HEK293 (cell line): ENCODE measurements at regions not wholly inside any gene's neighbourhood (a gene's known extent, or its start where the extent isn't known, plus 50 kb on each side); places are given as distances from the start of the nearest gene placed in this dataset.

Experiments
- HOXA7 ChIP-seq: sonication (generic); formaldehyde crosslinking; IDR thresholded peaks from 2 replicates; pipeline ENCODE4 v1.8.1; 2022; ENCODE audit warnings: missing genetic modification reagents, borderline replicate concordance
- ZNF202 ChIP-seq: fragments of 450-650 bp; formaldehyde crosslinking; IDR thresholded peaks from 2 replicates; pipeline ENCODE4 v1.5.1; 2016; ENCODE audit warnings: missing biosample characterization, missing genetic modification characterization, borderline replicate concordance
- ZNF391 ChIP-seq: fragments of 450-650 bp; formaldehyde crosslinking; IDR thresholded peaks from 2 replicates; pipeline ENCODE4 v1.5.1; 2016; ENCODE audit warnings: low read depth, missing biosample characterization, missing genetic modification characterization, borderline replicate concordance
- ZNF76 ChIP-seq: fragments of 450-650 bp; formaldehyde crosslinking; IDR thresholded peaks from 2 replicates; pipeline ENCODE4; 2016; ENCODE audit warnings: low read depth, missing biosample characterization, missing genetic modification characterization, borderline replicate concordance
- TF ChIP-seq, protein P1 (sequence below): fragments of 450-650 bp; formaldehyde crosslinking; IDR thresholded peaks from 2 replicates; pipeline ENCODE4 v1.5.1; 2016; ENCODE audit warnings: missing biosample characterization, missing genetic modification characterization

DNA sequence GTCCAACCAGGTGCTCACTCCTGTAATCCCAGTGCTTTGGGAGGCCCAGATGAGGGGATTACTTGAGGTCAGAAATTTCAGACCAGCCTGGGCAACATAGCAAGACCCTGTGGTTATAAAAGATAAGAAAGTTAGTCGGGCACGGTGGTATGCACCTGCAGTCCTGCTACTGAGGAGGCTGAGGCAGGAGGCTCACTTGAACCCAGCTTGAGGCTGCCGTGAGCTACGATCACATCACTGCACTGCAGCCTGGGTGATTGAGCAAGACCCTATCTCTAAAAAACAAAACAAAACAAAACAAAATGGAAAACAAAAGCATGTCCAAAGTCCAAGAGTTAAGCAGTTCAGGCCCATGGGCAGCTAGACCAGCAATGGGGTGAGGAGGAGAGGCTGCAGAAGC is 143.2 kb downstream of the IRX5 start:
- no peak for TF ChIP-seq ZNF202 (tag by site-specific recombination)
- TF ChIP-seq HOXA7 (CRISPR knock-in tag): no peak
- TF ChIP-seq ZNF391 (tag by site-specific recombination): no peak
- TF ChIP-seq, protein P1, sequence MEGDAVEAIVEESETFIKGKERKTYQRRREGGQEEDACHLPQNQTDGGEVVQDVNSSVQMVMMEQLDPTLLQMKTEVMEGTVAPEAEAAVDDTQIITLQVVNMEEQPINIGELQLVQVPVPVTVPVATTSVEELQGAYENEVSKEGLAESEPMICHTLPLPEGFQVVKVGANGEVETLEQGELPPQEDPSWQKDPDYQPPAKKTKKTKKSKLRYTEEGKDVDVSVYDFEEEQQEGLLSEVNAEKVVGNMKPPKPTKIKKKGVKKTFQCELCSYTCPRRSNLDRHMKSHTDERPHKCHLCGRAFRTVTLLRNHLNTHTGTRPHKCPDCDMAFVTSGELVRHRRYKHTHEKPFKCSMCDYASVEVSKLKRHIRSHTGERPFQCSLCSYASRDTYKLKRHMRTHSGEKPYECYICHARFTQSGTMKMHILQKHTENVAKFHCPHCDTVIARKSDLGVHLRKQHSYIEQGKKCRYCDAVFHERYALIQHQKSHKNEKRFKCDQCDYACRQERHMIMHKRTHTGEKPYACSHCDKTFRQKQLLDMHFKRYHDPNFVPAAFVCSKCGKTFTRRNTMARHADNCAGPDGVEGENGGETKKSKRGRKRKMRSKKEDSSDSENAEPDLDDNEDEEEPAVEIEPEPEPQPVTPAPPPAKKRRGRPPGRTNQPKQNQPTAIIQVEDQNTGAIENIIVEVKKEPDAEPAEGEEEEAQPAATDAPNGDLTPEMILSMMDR: no peak
- no peak for TF ChIP-seq ZNF76 (tag by site-specific recombination)
